Keratinocyte (primary cell): ENCODE measurements at regions not wholly inside any gene's neighbourhood (a gene's known extent, or its start where the extent isn't known, plus 50 kb on each side); places are given as distances from the start of the nearest gene placed in this dataset.

Experiments
- EZH2 ChIP-seq: IDR thresholded peaks from one replicate; pipeline ENCODE4 v1.6.1; 2012; ENCODE audit warnings: inconsistent platforms, mild to moderate bottlenecking, low read length, moderate library complexity
- TF ChIP-seq, protein P1 (sequence below), 3 experiments: IDR thresholded peaks in 1 of 3; conservative IDR thresholded peaks in 1 of 3; optimal IDR thresholded peaks in 1 of 3; 2 replicates in 2 of 3; 3 replicates in 1 of 3; pipeline versions ENCODE3 to v1.5.1; 2011; ENCODE audit warnings: low read length in 3 of 3, mild to moderate bottlenecking in 3 of 3, moderate library complexity in 2 of 3, control low read depth in 1 of 3, inconsistent platforms in 1 of 3; ENCODE audit not compliant: insufficient read depth in 2 of 3; ENCODE audit errors: extremely low read depth in 1 of 3

DNA sequence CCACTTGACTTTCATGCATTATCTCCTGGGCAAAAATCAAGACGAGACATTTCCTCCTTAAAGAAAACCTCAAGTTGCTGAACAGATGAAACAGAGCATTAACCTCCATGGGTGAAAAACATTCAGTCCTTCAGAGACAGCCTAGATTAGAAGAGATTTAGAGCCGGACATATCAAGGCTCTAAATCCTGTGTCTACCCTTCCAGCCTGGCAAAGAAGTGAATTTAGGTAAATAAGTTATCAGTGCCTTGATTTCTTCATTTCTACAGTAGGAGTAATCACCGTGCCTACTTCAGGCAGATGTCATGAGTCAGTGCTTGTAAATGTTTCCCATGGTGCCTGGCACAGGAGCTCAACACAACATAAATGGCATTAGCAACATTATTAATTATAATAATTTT, 159.3 kb upstream of the PRICKLE2 start:
- TF ChIP-seq, protein P1, sequence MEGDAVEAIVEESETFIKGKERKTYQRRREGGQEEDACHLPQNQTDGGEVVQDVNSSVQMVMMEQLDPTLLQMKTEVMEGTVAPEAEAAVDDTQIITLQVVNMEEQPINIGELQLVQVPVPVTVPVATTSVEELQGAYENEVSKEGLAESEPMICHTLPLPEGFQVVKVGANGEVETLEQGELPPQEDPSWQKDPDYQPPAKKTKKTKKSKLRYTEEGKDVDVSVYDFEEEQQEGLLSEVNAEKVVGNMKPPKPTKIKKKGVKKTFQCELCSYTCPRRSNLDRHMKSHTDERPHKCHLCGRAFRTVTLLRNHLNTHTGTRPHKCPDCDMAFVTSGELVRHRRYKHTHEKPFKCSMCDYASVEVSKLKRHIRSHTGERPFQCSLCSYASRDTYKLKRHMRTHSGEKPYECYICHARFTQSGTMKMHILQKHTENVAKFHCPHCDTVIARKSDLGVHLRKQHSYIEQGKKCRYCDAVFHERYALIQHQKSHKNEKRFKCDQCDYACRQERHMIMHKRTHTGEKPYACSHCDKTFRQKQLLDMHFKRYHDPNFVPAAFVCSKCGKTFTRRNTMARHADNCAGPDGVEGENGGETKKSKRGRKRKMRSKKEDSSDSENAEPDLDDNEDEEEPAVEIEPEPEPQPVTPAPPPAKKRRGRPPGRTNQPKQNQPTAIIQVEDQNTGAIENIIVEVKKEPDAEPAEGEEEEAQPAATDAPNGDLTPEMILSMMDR (optimal IDR thresholded peaks at IDR 0.05 in 1 of 3, IDR thresholded peaks at IDR 0.05 in 1 of 3, conservative IDR thresholded peaks at IDR 0.05 in 1 of 3; ENCODE audit: extremely low read depth in 1 of 3, insufficient read depth in 2 of 3, low read length in 3 of 3), result no peak
- TF ChIP-seq EZH2, result no peak
